WTC11 (cell line): ENCODE measurements at regions not wholly inside any gene's neighbourhood (a gene's known extent, or its start where the extent isn't known, plus 50 kb on each side); places are given as distances from the start of the nearest gene placed in this dataset.

Experiments
- ATAC-seq: fragments of 200-7000 bp; cut with Tn5 transposase; 2 replicates; pipeline ENCODE4 v1.10.0; 2021; ENCODE audit warnings: mild to moderate bottlenecking, moderate library complexity
- CTCF ChIA-PET: fragments of 300-600 bp; sonication (Branson Sonifier 250); formaldehyde crosslinking; loops from one replicate; lab custom pipeline; 2021; ENCODE audit warnings: antibody characterized with exemption; lab: Charles Lee
- POLR2A ChIA-PET: fragments of 350-600 bp; sonication (Branson Sonifier 250); formaldehyde crosslinking; loops from one replicate; lab custom pipeline; 2021; ENCODE audit warnings: antibody characterized with exemption; lab: Charles Lee
- DNase-seq: peaks from one replicate; pipeline ENCODE4 v3.0.0; 2021; ENCODE audit warnings: low spot score
- H3K27ac Mint-ChIP-seq: 2 replicates; pipeline ENCODE4 v1.8.0; 2021; ENCODE audit warnings: mixed read lengths
- H3K27me3 Mint-ChIP-seq: 2 replicates; pipeline ENCODE4 v1.8.0; 2021; ENCODE audit warnings: low read depth, mild to moderate bottlenecking, moderate library complexity, mixed read lengths
- H3K36me3 Mint-ChIP-seq: 2 replicates; pipeline ENCODE4 v1.8.0; 2021; ENCODE audit warnings: mixed read lengths
- H3K4me1 Mint-ChIP-seq: 2 replicates; pipeline ENCODE4 v1.8.0; 2022; ENCODE audit warnings: mixed read lengths
- H3K4me3 Mint-ChIP-seq: 2 replicates; pipeline ENCODE4 v1.8.0; 2021; ENCODE audit warnings: mild to moderate bottlenecking, moderate library complexity, mixed read lengths
- H3K9me3 Mint-ChIP-seq: 2 replicates; pipeline ENCODE4 v1.8.0; 2021; ENCODE audit warnings: mixed read lengths
- EMX1 ChIP-seq: fragments of 250-450 bp; sonication (Bioruptor Pico); IDR thresholded peaks from 2 replicates; pipeline ENCODE4 v1.8.0; 2021; ENCODE audit warnings: mild to moderate bottlenecking
- ESRRA ChIP-seq: sonication (generic); formaldehyde crosslinking; IDR thresholded peaks from 2 replicates; pipeline ENCODE4 v1.8.1; 2022; ENCODE audit warnings: mild to moderate bottlenecking, missing genetic modification reagents, borderline replicate concordance
- GABPB1 ChIP-seq: sonication (generic); formaldehyde crosslinking; IDR thresholded peaks from 2 replicates; pipeline ENCODE4 v1.8.1; 2023; ENCODE audit warnings: mild to moderate bottlenecking, missing genetic modification reagents
- MAX ChIP-seq: sonication (generic); formaldehyde crosslinking; IDR thresholded peaks from 2 replicates; pipeline ENCODE4 v1.8.0; 2022; ENCODE audit warnings: mild to moderate bottlenecking, missing genetic modification reagents
- NR1H2 ChIP-seq: sonication (generic); formaldehyde crosslinking; IDR thresholded peaks from 2 replicates; pipeline ENCODE4 v1.9.0; 2021; ENCODE audit warnings: mild to moderate bottlenecking, moderate library complexity, missing genetic modification reagents
- NR3C1 ChIP-seq: sonication (generic); formaldehyde crosslinking; conservative IDR thresholded peaks from 2 replicates; pipeline ENCODE4 v1.8.1; 2023; ENCODE audit warnings: low read depth, mild to moderate bottlenecking, missing genetic modification reagents
- OVOL2 ChIP-seq: fragments of 250-450 bp; sonication (Bioruptor Pico); IDR thresholded peaks from 2 replicates; pipeline ENCODE4 v1.9.0; 2021; ENCODE audit warnings: mild to moderate bottlenecking, borderline replicate concordance
- PRDM15 ChIP-seq: sonication (generic); formaldehyde crosslinking; IDR thresholded peaks from 2 replicates; pipeline ENCODE4 v1.8.0; 2022; ENCODE audit warnings: missing genetic modification reagents
- SP1 ChIP-seq: sonication (generic); formaldehyde crosslinking; conservative IDR thresholded peaks from 2 replicates; pipeline ENCODE4 v1.8.1; 2022; ENCODE audit warnings: missing genetic modification reagents
- TP53 ChIP-seq: sonication (generic); formaldehyde crosslinking; IDR thresholded peaks from 2 replicates; pipeline ENCODE4 v1.8.1; 2023; ENCODE audit warnings: mild to moderate bottlenecking, missing genetic modification reagents
- ZBTB21 ChIP-seq: sonication (generic); formaldehyde crosslinking; IDR thresholded peaks from 2 replicates; pipeline ENCODE4 v1.8.1; 2023; ENCODE audit warnings: mild to moderate bottlenecking, missing genetic modification reagents, borderline replicate concordance
- ZNF423 ChIP-seq: fragments of 250-450 bp; sonication (Bioruptor Pico); IDR thresholded peaks from 2 replicates; pipeline ENCODE4 v2.1.2; 2022; ENCODE audit warnings: mild to moderate bottlenecking, moderate library complexity
- ZNF425 ChIP-seq: fragments of 250-450 bp; sonication (Bioruptor Pico); conservative IDR thresholded peaks from 2 replicates; pipeline ENCODE4 v1.9.0; 2021; ENCODE audit warnings: mild to moderate bottlenecking
- TF ChIP-seq, protein P1 (sequence below): sonication (generic); formaldehyde crosslinking; IDR thresholded peaks from 2 replicates; pipeline ENCODE4 v1.8.0; 2023; ENCODE audit warnings: missing genetic modification reagents, mild to moderate bottlenecking, borderline replicate concordance
- TF ChIP-seq, protein P2 (sequence below): fragments of 250-450 bp; sonication (Bioruptor Pico); IDR thresholded peaks from 2 replicates; pipeline ENCODE4 v1.9.0; 2021; ENCODE audit warnings: mild to moderate bottlenecking
- TF ChIP-seq, protein P3 (sequence below): sonication (generic); formaldehyde crosslinking; IDR thresholded peaks from 2 replicates; pipeline ENCODE4 v1.8.0; 2023; ENCODE audit warnings: missing genetic modification reagents
- TF ChIP-seq, protein P4 (sequence below): sonication (generic); formaldehyde crosslinking; IDR thresholded peaks from 2 replicates; pipeline ENCODE4 v1.8.1; 2023; ENCODE audit warnings: mild to moderate bottlenecking, missing genetic modification reagents, borderline replicate concordance

DNA sequence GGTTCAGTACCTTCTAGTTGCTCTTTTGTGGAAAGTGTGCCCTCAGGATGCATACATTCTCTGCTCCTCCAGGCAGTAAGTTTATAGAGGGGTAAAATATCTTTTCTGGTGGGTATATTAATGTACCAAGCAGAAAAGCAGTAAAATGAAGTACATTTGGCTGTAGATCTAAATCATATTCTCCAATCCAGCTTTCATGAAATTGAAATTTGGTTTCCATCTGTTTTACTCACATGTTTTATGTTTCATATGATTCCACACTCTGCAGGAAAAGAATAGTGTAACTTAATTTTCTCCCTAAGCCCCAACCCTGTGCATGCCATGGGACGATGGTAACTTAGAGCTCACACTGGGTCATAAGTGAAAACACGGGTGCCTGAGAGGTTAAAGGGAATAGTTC is 172.3 kb downstream of the AKAIN1 start (continued):
- TF ChIP-seq, protein P1, sequence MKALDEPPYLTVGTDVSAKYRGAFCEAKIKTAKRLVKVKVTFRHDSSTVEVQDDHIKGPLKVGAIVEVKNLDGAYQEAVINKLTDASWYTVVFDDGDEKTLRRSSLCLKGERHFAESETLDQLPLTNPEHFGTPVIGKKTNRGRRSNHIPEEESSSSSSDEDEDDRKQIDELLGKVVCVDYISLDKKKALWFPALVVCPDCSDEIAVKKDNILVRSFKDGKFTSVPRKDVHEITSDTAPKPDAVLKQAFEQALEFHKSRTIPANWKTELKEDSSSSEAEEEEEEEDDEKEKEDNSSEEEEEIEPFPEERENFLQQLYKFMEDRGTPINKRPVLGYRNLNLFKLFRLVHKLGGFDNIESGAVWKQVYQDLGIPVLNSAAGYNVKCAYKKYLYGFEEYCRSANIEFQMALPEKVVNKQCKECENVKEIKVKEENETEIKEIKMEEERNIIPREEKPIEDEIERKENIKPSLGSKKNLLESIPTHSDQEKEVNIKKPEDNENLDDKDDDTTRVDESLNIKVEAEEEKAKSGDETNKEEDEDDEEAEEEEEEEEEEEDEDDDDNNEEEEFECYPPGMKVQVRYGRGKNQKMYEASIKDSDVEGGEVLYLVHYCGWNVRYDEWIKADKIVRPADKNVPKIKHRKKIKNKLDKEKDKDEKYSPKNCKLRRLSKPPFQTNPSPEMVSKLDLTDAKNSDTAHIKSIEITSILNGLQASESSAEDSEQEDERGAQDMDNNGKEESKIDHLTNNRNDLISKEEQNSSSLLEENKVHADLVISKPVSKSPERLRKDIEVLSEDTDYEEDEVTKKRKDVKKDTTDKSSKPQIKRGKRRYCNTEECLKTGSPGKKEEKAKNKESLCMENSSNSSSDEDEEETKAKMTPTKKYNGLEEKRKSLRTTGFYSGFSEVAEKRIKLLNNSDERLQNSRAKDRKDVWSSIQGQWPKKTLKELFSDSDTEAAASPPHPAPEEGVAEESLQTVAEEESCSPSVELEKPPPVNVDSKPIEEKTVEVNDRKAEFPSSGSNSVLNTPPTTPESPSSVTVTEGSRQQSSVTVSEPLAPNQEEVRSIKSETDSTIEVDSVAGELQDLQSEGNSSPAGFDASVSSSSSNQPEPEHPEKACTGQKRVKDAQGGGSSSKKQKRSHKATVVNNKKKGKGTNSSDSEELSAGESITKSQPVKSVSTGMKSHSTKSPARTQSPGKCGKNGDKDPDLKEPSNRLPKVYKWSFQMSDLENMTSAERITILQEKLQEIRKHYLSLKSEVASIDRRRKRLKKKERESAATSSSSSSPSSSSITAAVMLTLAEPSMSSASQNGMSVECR: no peak
- TF ChIP-seq SP1 (CRISPR knock-in tag) (no peak), ZNF425 (CRISPR knock-in tag) (no peak), GABPB1 (no peak), NR1H2 (CRISPR knock-in tag) (no peak)

- Mint-ChIP-seq H3K36me3 (no peaks in the 10 kb centered on the region), H3K9me3 (peaks cover 19% of the 10 kb centered on the region), H3K4me3 (no peak overlapping the region)
- ATAC-seq: no peak
- POLR2A ChIA-PET: no interaction called here
- CTCF ChIA-PET: interaction anchor here (1.1 kb wide), 1 partner anchor 15 kb away, joined by 3 read pairs; no protein-coding TSS in a partner anchor
- TF ChIP-seq ESRRA (CRISPR knock-in tag): no peak
- no peak for TF ChIP-seq EMX1 (CRISPR knock-in tag)
- TF ChIP-seq, all 79 proteins: peak for 0
- H3K27me3 Mint-ChIP-seq: peaks cover 3% of the 10 kb centered on the region; the same call in 1 of the 2 replicates
- no peak for DNase-seq
- H3K27ac Mint-ChIP-seq: no peak overlapping the region
- H3K4me1 Mint-ChIP-seq: no peaks in the 10 kb centered on the region
Measured at GRCh38 chr18:5021558-5021957, 175.5 kb downstream of the AKAIN1 start.

DNA sequence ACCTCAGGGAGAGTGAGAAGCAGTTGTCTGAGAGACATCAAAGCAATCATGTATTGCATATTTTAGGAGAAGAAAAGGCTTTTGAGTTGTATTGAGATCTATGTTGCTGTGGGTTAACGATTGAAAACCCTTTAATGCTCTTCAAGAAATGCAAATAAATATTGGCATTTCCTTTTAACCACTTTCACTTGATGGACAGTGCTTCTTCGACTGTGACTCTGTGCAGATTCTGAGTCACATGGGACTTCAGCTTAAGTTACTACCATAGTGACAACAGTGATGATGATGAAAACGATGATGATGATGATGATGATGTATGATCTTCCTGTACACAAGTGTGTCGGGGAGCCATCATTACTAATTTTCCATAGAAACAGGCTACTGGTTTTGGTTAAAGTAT is 181.8 kb downstream of the AKAIN1 start:
- ATAC-seq: no peak
- ChIA-PET CTCF (interaction anchor here (1.7 kb wide), 1 partner anchor 8 kb away, joined by 14 read pairs; no protein-coding TSS in a partner anchor), POLR2A (no interaction called here)
- Mint-ChIP-seq H3K9me3 (peaks cover 25% of the 10 kb centered on the region), H3K4me3 (no peak overlapping the region), H3K27ac (no peak overlapping the region), H3K36me3 (no peaks in the 10 kb centered on the region), H3K27me3 (no peaks in the 10 kb centered on the region), H3K4me1 (peaks cover 2% of the 10 kb centered on the region; the same call in 1 of the 2 replicates)
- DNase-seq: no peak
- TF ChIP-seq ZNF423 (CRISPR knock-in tag) (no peak), OVOL2 (no peak), ZBTB21 (CRISPR knock-in tag) (no peak), NR3C1 (CRISPR knock-in tag) (no peak), GABPB1 (no peak), SP1 (CRISPR knock-in tag) (no peak), PRDM15 (no peak), MAX (CRISPR knock-in tag) (no peak), TP53 (CRISPR knock-in tag) (no peak)
- TF ChIP-seq, protein P2, sequence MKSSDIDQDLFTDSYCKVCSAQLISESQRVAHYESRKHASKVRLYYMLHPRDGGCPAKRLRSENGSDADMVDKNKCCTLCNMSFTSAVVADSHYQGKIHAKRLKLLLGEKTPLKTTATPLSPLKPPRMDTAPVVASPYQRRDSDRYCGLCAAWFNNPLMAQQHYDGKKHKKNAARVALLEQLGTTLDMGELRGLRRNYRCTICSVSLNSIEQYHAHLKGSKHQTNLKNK: no peak
- TF ChIP-seq, protein P3, sequence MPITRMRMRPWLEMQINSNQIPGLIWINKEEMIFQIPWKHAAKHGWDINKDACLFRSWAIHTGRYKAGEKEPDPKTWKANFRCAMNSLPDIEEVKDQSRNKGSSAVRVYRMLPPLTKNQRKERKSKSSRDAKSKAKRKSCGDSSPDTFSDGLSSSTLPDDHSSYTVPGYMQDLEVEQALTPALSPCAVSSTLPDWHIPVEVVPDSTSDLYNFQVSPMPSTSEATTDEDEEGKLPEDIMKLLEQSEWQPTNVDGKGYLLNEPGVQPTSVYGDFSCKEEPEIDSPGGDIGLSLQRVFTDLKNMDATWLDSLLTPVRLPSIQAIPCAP (CRISPR knock-in tag): no peak
- TF ChIP-seq, protein P4, sequence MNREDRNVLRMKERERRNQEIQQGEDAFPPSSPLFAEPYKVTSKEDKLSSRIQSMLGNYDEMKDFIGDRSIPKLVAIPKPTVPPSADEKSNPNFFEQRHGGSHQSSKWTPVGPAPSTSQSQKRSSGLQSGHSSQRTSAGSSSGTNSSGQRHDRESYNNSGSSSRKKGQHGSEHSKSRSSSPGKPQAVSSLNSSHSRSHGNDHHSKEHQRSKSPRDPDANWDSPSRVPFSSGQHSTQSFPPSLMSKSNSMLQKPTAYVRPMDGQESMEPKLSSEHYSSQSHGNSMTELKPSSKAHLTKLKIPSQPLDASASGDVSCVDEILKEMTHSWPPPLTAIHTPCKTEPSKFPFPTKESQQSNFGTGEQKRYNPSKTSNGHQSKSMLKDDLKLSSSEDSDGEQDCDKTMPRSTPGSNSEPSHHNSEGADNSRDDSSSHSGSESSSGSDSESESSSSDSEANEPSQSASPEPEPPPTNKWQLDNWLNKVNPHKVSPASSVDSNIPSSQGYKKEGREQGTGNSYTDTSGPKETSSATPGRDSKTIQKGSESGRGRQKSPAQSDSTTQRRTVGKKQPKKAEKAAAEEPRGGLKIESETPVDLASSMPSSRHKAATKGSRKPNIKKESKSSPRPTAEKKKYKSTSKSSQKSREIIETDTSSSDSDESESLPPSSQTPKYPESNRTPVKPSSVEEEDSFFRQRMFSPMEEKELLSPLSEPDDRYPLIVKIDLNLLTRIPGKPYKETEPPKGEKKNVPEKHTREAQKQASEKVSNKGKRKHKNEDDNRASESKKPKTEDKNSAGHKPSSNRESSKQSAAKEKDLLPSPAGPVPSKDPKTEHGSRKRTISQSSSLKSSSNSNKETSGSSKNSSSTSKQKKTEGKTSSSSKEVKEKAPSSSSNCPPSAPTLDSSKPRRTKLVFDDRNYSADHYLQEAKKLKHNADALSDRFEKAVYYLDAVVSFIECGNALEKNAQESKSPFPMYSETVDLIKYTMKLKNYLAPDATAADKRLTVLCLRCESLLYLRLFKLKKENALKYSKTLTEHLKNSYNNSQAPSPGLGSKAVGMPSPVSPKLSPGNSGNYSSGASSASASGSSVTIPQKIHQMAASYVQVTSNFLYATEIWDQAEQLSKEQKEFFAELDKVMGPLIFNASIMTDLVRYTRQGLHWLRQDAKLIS (CRISPR knock-in tag): no peak
